ENCODE measurements at regions not wholly inside any gene's neighbourhood (a gene's known extent, or its start where the extent isn't known, plus 50 kb on each side); places are given as distances from the start of the nearest gene placed in this dataset.

GRCh38 chr5:52661903-52662595 lies 125.7 kb upstream of the ITGA1 start:
- H3K4me3 Mint-ChIP-seq (ENCODE audit: unreplicated experiment): no peak overlapping the region

GRCh38 chr5:52665559-52665958 lies 122.2 kb upstream of the ITGA1 start:
- Mint-ChIP-seq H3K27me3 (ENCODE audit: unreplicated experiment) (no peaks in the 10 kb centered on the region), H3K36me3 (ENCODE audit: low read depth, unreplicated experiment) (no peaks in the 10 kb centered on the region), H3K4me1 (ENCODE audit: unreplicated experiment) (peaks cover 5% of the 10 kb centered on the region), H3K9me3 (ENCODE audit: unreplicated experiment) (no peaks in the 10 kb centered on the region), H3K27ac (ENCODE audit: unreplicated experiment) (no peak overlapping the region), H3K4me3 (ENCODE audit: unreplicated experiment) (no peak overlapping the region)
- no peak for TF ChIP-seq CTCF (IDR thresholded peaks at IDR 0.05; ENCODE audit: unreplicated experiment)
- no peak for DNase-seq (ENCODE audit: low spot score)

More at GRCh38 chr5:52661903-52662595, 125.7 kb upstream of the ITGA1 start:
- TF ChIP-seq CTCF (IDR thresholded peaks at IDR 0.05; ENCODE audit: unreplicated experiment): no peak
- no peak overlapping the region for H3K27ac Mint-ChIP-seq (ENCODE audit: unreplicated experiment)
- no peaks in the 10 kb centered on the region for H3K36me3 Mint-ChIP-seq (ENCODE audit: low read depth, unreplicated experiment)
- no peaks in the 10 kb centered on the region for H3K27me3 Mint-ChIP-seq (ENCODE audit: unreplicated experiment)
- no peak for DNase-seq (ENCODE audit: low spot score)
- no peaks in the 10 kb centered on the region for H3K4me1 Mint-ChIP-seq (ENCODE audit: unreplicated experiment)
- H3K9me3 Mint-ChIP-seq (ENCODE audit: unreplicated experiment): no peaks in the 10 kb centered on the region

DNA sequence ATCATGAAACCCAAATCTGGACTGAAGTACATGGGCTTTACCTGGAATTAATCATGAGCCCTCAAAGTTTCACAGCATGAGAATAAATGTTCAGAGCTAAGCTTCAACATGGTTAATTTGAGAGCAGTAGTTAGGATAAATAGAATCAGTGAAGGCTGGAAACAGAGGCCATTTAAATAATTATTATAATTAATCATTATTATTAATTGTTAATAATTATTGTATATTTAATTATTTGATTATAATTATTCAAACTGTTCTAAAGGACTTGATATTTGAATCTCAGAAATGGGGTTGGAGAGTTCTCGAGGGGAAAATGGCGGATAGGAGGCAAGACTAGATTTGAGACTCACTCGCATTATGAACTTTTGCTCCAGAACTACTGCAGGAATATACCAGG lies 119.6 kb upstream of the ITGA1 start:
- no peaks in the 10 kb centered on the region for H3K27me3 Mint-ChIP-seq (ENCODE audit: unreplicated experiment)
- no peak for TF ChIP-seq CTCF (IDR thresholded peaks at IDR 0.05; ENCODE audit: unreplicated experiment)
- H3K36me3 Mint-ChIP-seq (ENCODE audit: low read depth, unreplicated experiment): no peaks in the 10 kb centered on the region
- peaks cover 7% of the 10 kb centered on the region for H3K4me1 Mint-ChIP-seq (ENCODE audit: unreplicated experiment)
- H3K9me3 Mint-ChIP-seq (ENCODE audit: unreplicated experiment): no peaks in the 10 kb centered on the region
- H3K27ac Mint-ChIP-seq (ENCODE audit: unreplicated experiment): no peak overlapping the region
- no peak overlapping the region for H3K4me3 Mint-ChIP-seq (ENCODE audit: unreplicated experiment)
- no peak for DNase-seq (ENCODE audit: low spot score)

GRCh38 chr5:52668544-52669185 lies 119.1 kb upstream of the ITGA1 start:
- TF ChIP-seq CTCF (IDR thresholded peaks at IDR 0.05; ENCODE audit: unreplicated experiment): no peak
- Mint-ChIP-seq H3K4me1 (ENCODE audit: unreplicated experiment) (peaks cover 7% of the 10 kb centered on the region), H3K4me3 (ENCODE audit: unreplicated experiment) (no peak overlapping the region), H3K9me3 (ENCODE audit: unreplicated experiment) (no peaks in the 10 kb centered on the region), H3K27ac (ENCODE audit: unreplicated experiment) (no peak overlapping the region), H3K27me3 (ENCODE audit: unreplicated experiment) (no peaks in the 10 kb centered on the region), H3K36me3 (ENCODE audit: low read depth, unreplicated experiment) (no peaks in the 10 kb centered on the region)
- DNase-seq (ENCODE audit: low spot score): no peak

DNA sequence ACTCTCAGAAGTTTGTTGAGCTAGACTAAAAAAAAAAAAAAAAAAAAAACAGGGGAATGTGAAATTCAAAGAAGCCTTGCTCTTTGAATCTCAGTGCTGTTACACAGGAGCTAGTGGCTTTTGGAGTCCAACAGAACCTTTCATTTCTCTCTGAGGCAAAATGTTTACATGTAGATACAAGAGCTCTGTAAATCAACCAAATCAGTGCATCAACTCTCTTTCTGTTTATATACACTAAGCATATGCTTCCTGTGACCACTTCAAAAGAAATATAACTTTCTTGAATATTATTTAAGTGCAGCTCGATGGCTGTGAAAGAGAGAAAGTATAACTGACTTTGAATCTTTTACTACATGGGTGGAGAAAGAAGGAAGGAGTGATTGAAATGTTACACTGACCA lies 115.3 kb upstream of the ITGA1 start:
- H3K4me1 Mint-ChIP-seq (ENCODE audit: unreplicated experiment): peaks cover 7% of the 10 kb centered on the region
- no peaks in the 10 kb centered on the region for H3K36me3 Mint-ChIP-seq (ENCODE audit: low read depth, unreplicated experiment)
- H3K4me3 Mint-ChIP-seq (ENCODE audit: unreplicated experiment): no peak overlapping the region
- no peak overlapping the region for H3K27ac Mint-ChIP-seq (ENCODE audit: unreplicated experiment)
- no peak for DNase-seq (ENCODE audit: low spot score)
- TF ChIP-seq CTCF (IDR thresholded peaks at IDR 0.05; ENCODE audit: unreplicated experiment): no peak
- H3K27me3 Mint-ChIP-seq (ENCODE audit: unreplicated experiment): no peaks in the 10 kb centered on the region
- H3K9me3 Mint-ChIP-seq (ENCODE audit: unreplicated experiment): no peaks in the 10 kb centered on the region

Measured in endothelial cell (in vitro differentiated cells).